MCF 10A (cell line): ENCODE measurements at regions not wholly inside any gene's neighbourhood (a gene's known extent, or its start where the extent isn't known, plus 50 kb on each side); places are given as distances from the start of the nearest gene placed in this dataset.

Experiments used
- BruUV-seq: library from RNA; stranded (reverse); fragments of 400-500 nt; replicated peaks from 2 replicates; lab custom pipeline; 2021; lab: Mats Ljungman, UMichigan
- CTCF ChIA-PET: fragments of 300-600 bp; sonication (Branson Sonifier 250); formaldehyde crosslinking; extraction: SDS; loops from one replicate; lab custom pipeline; 2021; ENCODE audit warnings: antibody characterized with exemption, inconsistent platforms; lab: Yijun Ruan, JAX
- POLR2A ChIA-PET: fragments of 300-600, 350-650 bp; sonication (Branson Sonifier 250); formaldehyde crosslinking; extraction: SDS; loops from one replicate; lab custom pipeline; 2020; ENCODE audit warnings: antibody characterized with exemption, inconsistent platforms; lab: Yijun Ruan, JAX
- DNase-seq: peaks from one replicate; pipeline ENCODE4 v3.0.0-alpha.2; 2018; ENCODE audit not compliant: unreplicated experiment
- H3K27ac Mint-ChIP-seq: one replicate; pipeline ENCODE4 v1.8.0; 2022; ENCODE audit warnings: mild to moderate bottlenecking, low read depth, mixed read lengths; ENCODE audit not compliant: unreplicated experiment
- H3K27me3 Mint-ChIP-seq: one replicate; pipeline ENCODE4 v1.8.0; 2022; ENCODE audit warnings: mixed read lengths; ENCODE audit not compliant: insufficient read depth, unreplicated experiment
- H3K36me3 Mint-ChIP-seq: one replicate; pipeline ENCODE4 v1.8.0; 2022; ENCODE audit warnings: mild to moderate bottlenecking, moderate library complexity, mixed read lengths; ENCODE audit not compliant: insufficient read depth, unreplicated experiment
- H3K4me1 Mint-ChIP-seq: one replicate; pipeline ENCODE4 v1.8.0; 2022; ENCODE audit warnings: mixed read lengths; ENCODE audit not compliant: insufficient read depth, unreplicated experiment
- H3K4me3 Mint-ChIP-seq: one replicate; pipeline ENCODE4 v1.8.0; 2022; ENCODE audit warnings: mild to moderate bottlenecking, moderate library complexity, mixed read lengths; ENCODE audit not compliant: unreplicated experiment
- H3K9me3 Mint-ChIP-seq: one replicate; pipeline ENCODE4 v1.8.0; 2022; ENCODE audit warnings: mixed read lengths; ENCODE audit not compliant: unreplicated experiment
- CTCF ChIP-seq: fragments of 200-600 bp; IDR thresholded peaks from one replicate; pipeline ENCODE4 v1.8.0; 2022; ENCODE audit warnings: antibody characterized with exemption, mild to moderate bottlenecking; ENCODE audit not compliant: unreplicated experiment
- intact Hi-C: fragments of 100-400 bp; cut with micrococcal nuclease; formaldehyde crosslinking; loops from 2 replicates; pipeline ENCODE4 v1.14.1; 2022

- no TSS peak for BruUV-seq
- Mint-ChIP-seq H3K27me3 (peaks cover 85% of the 10 kb centered on the region), H3K4me1 (no peaks in the 10 kb centered on the region), H3K36me3 (no peaks in the 10 kb centered on the region), H3K9me3 (no peaks in the 10 kb centered on the region), H3K4me3 (no peak overlapping the region), H3K27ac (no peak overlapping the region)
- POLR2A ChIA-PET: no interaction called here
- intact Hi-C loops: no loop called here
- TF ChIP-seq CTCF: no peak
- CTCF ChIA-PET: interaction anchor here (0.9 to 1.2 kb wide), 2 partner anchors 12 to 165 kb away, joined by 3 read pairs; no protein-coding TSS in a partner anchor
- no peak for DNase-seq
These were observed 183.8 kb downstream of the DAD1 start for GRCh38 chr14:22405201-22405600.

GRCh38 chr14:22403296-22403695 is 185.7 kb downstream of the DAD1 start:
- H3K4me3 Mint-ChIP-seq: no peak overlapping the region
- intact Hi-C loops: no loop called here
- BruUV-seq: no TSS peak
- no peak for DNase-seq
- H3K36me3 Mint-ChIP-seq: no peaks in the 10 kb centered on the region
- peaks cover 80% of the 10 kb centered on the region for H3K27me3 Mint-ChIP-seq
- no peak for TF ChIP-seq CTCF
- H3K27ac Mint-ChIP-seq: no peak overlapping the region
- ChIA-PET POLR2A (no interaction called here), CTCF (interaction anchor here (5.1 kb wide), 1 partner anchor 13 kb away, joined by 29 read pairs; no protein-coding TSS in a partner anchor)
- H3K9me3 Mint-ChIP-seq: no peaks in the 10 kb centered on the region
- H3K4me1 Mint-ChIP-seq: no peaks in the 10 kb centered on the region

GRCh38 chr14:22400655-22401259 is 188.3 kb downstream of the DAD1 start:
- H3K27ac Mint-ChIP-seq: no peak overlapping the region
- CTCF ChIA-PET: interaction anchor here (0.6 to 5.1 kb wide), 8 partner anchors 8 to 155 kb away, joined by 3 to 29 read pairs (median 4); no protein-coding TSS in a partner anchor
- H3K4me1 Mint-ChIP-seq: no peaks in the 10 kb centered on the region
- no peak for DNase-seq
- BruUV-seq: no TSS peak
- H3K4me3 Mint-ChIP-seq: no peak overlapping the region
- H3K9me3 Mint-ChIP-seq: no peaks in the 10 kb centered on the region
- POLR2A ChIA-PET: no interaction called here
- H3K36me3 Mint-ChIP-seq: no peaks in the 10 kb centered on the region
- intact Hi-C loops: no loop called here
- peaks cover 55% of the 10 kb centered on the region for H3K27me3 Mint-ChIP-seq
- TF ChIP-seq CTCF: no peak

GRCh38 chr14:22399776-22400175 is 189.2 kb downstream of the DAD1 start:
- POLR2A ChIA-PET: interaction anchor here (0.7 to 0.9 kb wide), 2 partner anchors 39 to 80 kb away, joined by 3 read pairs; no protein-coding TSS in a partner anchor

More at GRCh38 chr14:22399776-22400175, 189.2 kb downstream of the DAD1 start:
- H3K36me3 Mint-ChIP-seq: no peaks in the 10 kb centered on the region
- H3K4me3 Mint-ChIP-seq: no peak overlapping the region
- no TSS peak for BruUV-seq
- H3K4me1 Mint-ChIP-seq: no peaks in the 10 kb centered on the region
- H3K27me3 Mint-ChIP-seq: peaks cover 51% of the 10 kb centered on the region
- no peak overlapping the region for H3K27ac Mint-ChIP-seq
- intact Hi-C loops: loop anchor here (10.0 kb wide), 1 partner anchor 455 kb away; no protein-coding TSS in a partner anchor
- no peak for DNase-seq
- CTCF ChIA-PET: interaction anchor here (1.0 to 5.1 kb wide), 7 partner anchors 9 to 156 kb away, joined by 3 to 29 read pairs (median 5); no protein-coding TSS in a partner anchor
- TF ChIP-seq CTCF: no peak
- no peaks in the 10 kb centered on the region for H3K9me3 Mint-ChIP-seq
